SK-N-SH treated with all-trans-retinoic acid at 6 μM for 48 hours (cell line): ENCODE measurements at regions not wholly inside any gene's neighbourhood (a gene's known extent, or its start where the extent isn't known, plus 50 kb on each side); places are given as distances from the start of the nearest gene placed in this dataset.

ENCODE experiments used
- ATAC-seq: fragments of 200-7000 bp; cut with Tn5 transposase; 3 replicates; pipeline ENCODE4 v1.9.1; 2020; ENCODE audit warnings: mild to moderate bottlenecking, moderate library complexity
- ARNTL ChIP-seq: fragments of 450-650 bp; formaldehyde crosslinking; IDR thresholded peaks from 2 replicates; pipeline ENCODE4 v1.5.0; 2020; ENCODE audit warnings: low read depth, mild to moderate bottlenecking, moderate library complexity, borderline replicate concordance
- BACH2 ChIP-seq: fragments of 250-450 bp; sonication (Bioruptor Pico); IDR thresholded peaks from 2 replicates; pipeline ENCODE4 v1.9.0; 2021; ENCODE audit warnings: mild to moderate bottlenecking, borderline replicate concordance
- CSDC2 ChIP-seq: fragments of 250-450 bp; sonication (Bioruptor Pico); IDR thresholded peaks from 2 replicates; pipeline ENCODE4 v1.5.0; 2020; ENCODE audit warnings: mild to moderate bottlenecking, moderate library complexity
- CSRNP3 ChIP-seq: fragments of 250-450 bp; sonication (Bioruptor Pico); IDR thresholded peaks from 2 replicates; pipeline ENCODE4 v1.5.1; 2021; ENCODE audit warnings: mild to moderate bottlenecking, moderate library complexity
- ESRRG ChIP-seq: fragments of 250-450 bp; sonication (Bioruptor Pico); IDR thresholded peaks from 2 replicates; pipeline ENCODE4 v1.6.1; 2021; ENCODE audit warnings: mild to moderate bottlenecking
- GLIS3 ChIP-seq: fragments of 250-450 bp; sonication (Bioruptor Pico); IDR thresholded peaks from 2 replicates; pipeline ENCODE4 v1.5.0; 2020; ENCODE audit warnings: mild to moderate bottlenecking, moderate library complexity
- ISL1 ChIP-seq: fragments of 250-450 bp; sonication (Bioruptor Pico); IDR thresholded peaks from 2 replicates; pipeline ENCODE4 v2.1.2; 2022; ENCODE audit warnings: mild to moderate bottlenecking, moderate library complexity
- OSR1 ChIP-seq: fragments of 250-450 bp; sonication (Bioruptor Pico); IDR thresholded peaks from 2 replicates; pipeline ENCODE4 v1.8.0; 2022; ENCODE audit warnings: moderate library complexity, mild to moderate bottlenecking, inconsistent platforms
- PPARA ChIP-seq: fragments of 250-450 bp; sonication (Bioruptor Pico); IDR thresholded peaks from 2 replicates; pipeline ENCODE4 v1.5.0; 2020; ENCODE audit warnings: mild to moderate bottlenecking, borderline replicate concordance
- RARB ChIP-seq: fragments of 250-450 bp; sonication (Bioruptor Pico); IDR thresholded peaks from 2 replicates; pipeline ENCODE4 v1.8.0; 2021; ENCODE audit warnings: mild to moderate bottlenecking, moderate library complexity
- SNAI2 ChIP-seq: fragments of 250-450 bp; sonication (Bioruptor Pico); IDR thresholded peaks from 2 replicates; pipeline ENCODE4 v1.5.0; 2020; ENCODE audit warnings: mild to moderate bottlenecking, moderate library complexity
- TCF4 ChIP-seq: fragments of 250-450 bp; sonication (Bioruptor Pico); IDR thresholded peaks from 2 replicates; pipeline ENCODE4 v1.8.0; 2021; ENCODE audit warnings: mild to moderate bottlenecking, moderate library complexity, borderline replicate concordance
- TOX ChIP-seq: fragments of 250-450 bp; sonication (Bioruptor Pico); IDR thresholded peaks from 2 replicates; pipeline ENCODE4 v1.8.0; 2021; ENCODE audit warnings: mild to moderate bottlenecking, moderate library complexity, borderline replicate concordance
- ZC3H10 ChIP-seq: fragments of 250-450 bp; sonication (Bioruptor Pico); IDR thresholded peaks from 2 replicates; pipeline ENCODE4 v1.5.1; 2021; ENCODE audit warnings: mild to moderate bottlenecking, moderate library complexity
- ZFP3 ChIP-seq: fragments of 250-450 bp; sonication (Bioruptor Pico); IDR thresholded peaks from 2 replicates; pipeline ENCODE4 v1.5.0; 2020; ENCODE audit warnings: mild to moderate bottlenecking, moderate library complexity
- ZNF565 ChIP-seq: fragments of 450-650 bp; formaldehyde crosslinking; conservative IDR thresholded peaks from 2 replicates; pipeline ENCODE4 v1.5.0; 2020; ENCODE audit warnings: low read depth, mild to moderate bottlenecking, moderate library complexity
- ZNF70 ChIP-seq: fragments of 450-650 bp; formaldehyde crosslinking; IDR thresholded peaks from 2 replicates; pipeline ENCODE4 v1.5.0; 2020; ENCODE audit warnings: mild to moderate bottlenecking, moderate library complexity
- ZNF8 ChIP-seq: fragments of 450-650 bp; formaldehyde crosslinking; IDR thresholded peaks from 2 replicates; pipeline ENCODE4 v1.5.0; 2020; ENCODE audit warnings: mild to moderate bottlenecking, moderate library complexity
- TF ChIP-seq, protein P1 (sequence below): fragments of 250-450 bp; sonication (Bioruptor Pico); IDR thresholded peaks from 2 replicates; pipeline ENCODE4 v1.8.0; 2020; ENCODE audit warnings: mild to moderate bottlenecking, moderate library complexity, borderline replicate concordance
- TF ChIP-seq, protein P2 (sequence below): fragments of 250-450 bp; sonication (Bioruptor Pico); IDR thresholded peaks from 2 replicates; pipeline ENCODE4 v1.8.0; 2021; ENCODE audit warnings: low read depth, mild to moderate bottlenecking, moderate library complexity, borderline replicate concordance
- TF ChIP-seq, protein P3 (sequence below): fragments of 250-450 bp; sonication (Bioruptor Pico); IDR thresholded peaks from 2 replicates; pipeline ENCODE4 v1.5.0; 2020; ENCODE audit warnings: mild to moderate bottlenecking, moderate library complexity
- TF ChIP-seq, protein P4 (sequence below): fragments of 250-450 bp; sonication (Bioruptor Pico); IDR thresholded peaks from 2 replicates; pipeline ENCODE4 v1.5.1; 2020; ENCODE audit warnings: low read depth, mild to moderate bottlenecking, moderate library complexity

DNA sequence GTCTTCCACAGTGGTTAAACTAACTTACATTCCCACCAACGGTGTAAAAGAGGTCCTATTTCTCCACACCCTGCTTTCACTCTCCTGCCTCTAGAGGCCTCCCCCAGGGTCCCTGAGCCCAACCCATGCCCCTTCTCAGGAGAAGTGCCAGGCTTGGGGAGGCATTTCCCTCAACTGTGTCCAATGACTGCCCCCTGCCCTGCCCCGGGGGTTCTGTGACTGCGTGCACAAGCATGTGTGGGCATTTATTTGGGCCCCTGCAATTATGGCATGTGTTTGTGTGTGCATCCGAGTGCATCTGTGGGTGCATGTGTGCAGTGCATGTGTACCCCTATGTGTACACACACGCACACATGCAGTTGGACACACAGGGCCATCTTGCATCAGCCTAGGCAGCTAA, 57.3 kb downstream of the INHBB start:
- no peak for TF ChIP-seq BACH2 (CRISPR knock-in tag)
- no peak for TF ChIP-seq GLIS3
- TF ChIP-seq ZFP3: no peak
- TF ChIP-seq ZNF8 (CRISPR knock-in tag): no peak
- TF ChIP-seq RARB (CRISPR knock-in tag): no peak
- TF ChIP-seq ISL1 (CRISPR knock-in tag): no peak
- TF ChIP-seq OSR1 (CRISPR knock-in tag): no peak
- no peak for TF ChIP-seq PPARA (CRISPR knock-in tag)
- no peak for TF ChIP-seq SNAI2 (CRISPR knock-in tag)
- TF ChIP-seq, protein P1, sequence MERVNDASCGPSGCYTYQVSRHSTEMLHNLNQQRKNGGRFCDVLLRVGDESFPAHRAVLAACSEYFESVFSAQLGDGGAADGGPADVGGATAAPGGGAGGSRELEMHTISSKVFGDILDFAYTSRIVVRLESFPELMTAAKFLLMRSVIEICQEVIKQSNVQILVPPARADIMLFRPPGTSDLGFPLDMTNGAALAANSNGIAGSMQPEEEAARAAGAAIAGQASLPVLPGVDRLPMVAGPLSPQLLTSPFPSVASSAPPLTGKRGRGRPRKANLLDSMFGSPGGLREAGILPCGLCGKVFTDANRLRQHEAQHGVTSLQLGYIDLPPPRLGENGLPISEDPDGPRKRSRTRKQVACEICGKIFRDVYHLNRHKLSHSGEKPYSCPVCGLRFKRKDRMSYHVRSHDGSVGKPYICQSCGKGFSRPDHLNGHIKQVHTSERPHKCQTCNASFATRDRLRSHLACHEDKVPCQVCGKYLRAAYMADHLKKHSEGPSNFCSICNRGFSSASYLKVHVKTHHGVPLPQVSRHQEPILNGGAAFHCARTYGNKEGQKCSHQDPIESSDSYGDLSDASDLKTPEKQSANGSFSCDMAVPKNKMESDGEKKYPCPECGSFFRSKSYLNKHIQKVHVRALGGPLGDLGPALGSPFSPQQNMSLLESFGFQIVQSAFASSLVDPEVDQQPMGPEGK (CRISPR knock-in tag): no peak
- TF ChIP-seq ZNF565 (CRISPR knock-in tag): no peak
- no peak for TF ChIP-seq TCF4 (CRISPR knock-in tag)
- TF ChIP-seq ZNF70 (CRISPR knock-in tag): no peak
- no peak for TF ChIP-seq TOX (CRISPR knock-in tag)
- TF ChIP-seq ARNTL (CRISPR knock-in tag): no peak
- TF ChIP-seq, protein P2, sequence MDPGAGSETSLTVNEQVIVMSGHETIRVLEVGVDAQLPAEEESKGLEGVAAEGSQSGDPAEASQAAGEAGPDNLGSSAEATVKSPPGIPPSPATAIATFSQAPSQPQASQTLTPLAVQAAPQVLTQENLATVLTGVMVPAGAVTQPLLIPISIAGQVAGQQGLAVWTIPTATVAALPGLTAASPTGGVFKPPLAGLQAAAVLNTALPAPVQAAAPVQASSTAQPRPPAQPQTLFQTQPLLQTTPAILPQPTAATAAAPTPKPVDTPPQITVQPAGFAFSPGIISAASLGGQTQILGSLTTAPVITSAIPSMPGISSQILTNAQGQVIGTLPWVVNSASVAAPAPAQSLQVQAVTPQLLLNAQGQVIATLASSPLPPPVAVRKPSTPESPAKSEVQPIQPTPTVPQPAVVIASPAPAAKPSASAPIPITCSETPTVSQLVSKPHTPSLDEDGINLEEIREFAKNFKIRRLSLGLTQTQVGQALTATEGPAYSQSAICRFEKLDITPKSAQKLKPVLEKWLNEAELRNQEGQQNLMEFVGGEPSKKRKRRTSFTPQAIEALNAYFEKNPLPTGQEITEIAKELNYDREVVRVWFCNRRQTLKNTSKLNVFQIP (CRISPR knock-in tag): no peak
- no peak for TF ChIP-seq ZC3H10 (CRISPR knock-in tag)
- TF ChIP-seq, protein P3, sequence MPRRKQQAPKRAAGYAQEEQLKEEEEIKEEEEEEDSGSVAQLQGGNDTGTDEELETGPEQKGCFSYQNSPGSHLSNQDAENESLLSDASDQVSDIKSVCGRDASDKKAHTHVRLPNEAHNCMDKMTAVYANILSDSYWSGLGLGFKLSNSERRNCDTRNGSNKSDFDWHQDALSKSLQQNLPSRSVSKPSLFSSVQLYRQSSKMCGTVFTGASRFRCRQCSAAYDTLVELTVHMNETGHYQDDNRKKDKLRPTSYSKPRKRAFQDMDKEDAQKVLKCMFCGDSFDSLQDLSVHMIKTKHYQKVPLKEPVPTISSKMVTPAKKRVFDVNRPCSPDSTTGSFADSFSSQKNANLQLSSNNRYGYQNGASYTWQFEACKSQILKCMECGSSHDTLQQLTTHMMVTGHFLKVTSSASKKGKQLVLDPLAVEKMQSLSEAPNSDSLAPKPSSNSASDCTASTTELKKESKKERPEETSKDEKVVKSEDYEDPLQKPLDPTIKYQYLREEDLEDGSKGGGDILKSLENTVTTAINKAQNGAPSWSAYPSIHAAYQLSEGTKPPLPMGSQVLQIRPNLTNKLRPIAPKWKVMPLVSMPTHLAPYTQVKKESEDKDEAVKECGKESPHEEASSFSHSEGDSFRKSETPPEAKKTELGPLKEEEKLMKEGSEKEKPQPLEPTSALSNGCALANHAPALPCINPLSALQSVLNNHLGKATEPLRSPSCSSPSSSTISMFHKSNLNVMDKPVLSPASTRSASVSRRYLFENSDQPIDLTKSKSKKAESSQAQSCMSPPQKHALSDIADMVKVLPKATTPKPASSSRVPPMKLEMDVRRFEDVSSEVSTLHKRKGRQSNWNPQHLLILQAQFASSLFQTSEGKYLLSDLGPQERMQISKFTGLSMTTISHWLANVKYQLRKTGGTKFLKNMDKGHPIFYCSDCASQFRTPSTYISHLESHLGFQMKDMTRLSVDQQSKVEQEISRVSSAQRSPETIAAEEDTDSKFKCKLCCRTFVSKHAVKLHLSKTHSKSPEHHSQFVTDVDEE (CRISPR knock-in tag): no peak
- TF ChIP-seq ESRRG (CRISPR knock-in tag): no peak
- no peak for ATAC-seq

DNA sequence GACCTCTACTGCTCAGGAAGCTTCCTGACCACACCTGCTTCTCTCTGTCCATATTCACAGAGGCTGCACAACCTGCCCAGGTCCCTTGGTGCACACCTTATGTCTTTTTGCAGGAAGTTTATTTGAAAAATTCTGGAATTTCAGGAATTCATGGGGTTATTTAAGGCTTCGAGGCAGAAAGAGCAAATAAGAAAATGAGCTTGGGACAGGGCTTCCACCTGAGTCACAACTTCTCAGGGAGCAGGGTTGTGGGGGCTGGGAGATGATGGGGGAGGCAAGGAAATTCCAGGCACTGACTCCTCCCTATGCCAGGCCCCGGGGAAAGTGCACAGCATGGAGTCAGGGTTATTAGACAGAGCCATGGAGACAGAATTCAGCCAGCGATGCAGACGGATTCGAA, 57.7 kb downstream of the INHBB start:
- TF ChIP-seq GLIS3 (no peak), ARNTL (CRISPR knock-in tag) (no peak), ISL1 (CRISPR knock-in tag) (no peak), TCF4 (CRISPR knock-in tag) (no peak)
- TF ChIP-seq, all 23 proteins: peak for 0
- no peak for ATAC-seq

- ATAC-seq: no peak
- no peak for TF ChIP-seq BACH2 (CRISPR knock-in tag)
- no peak for TF ChIP-seq CSRNP3
- no peak for TF ChIP-seq SNAI2 (CRISPR knock-in tag)
- TF ChIP-seq CSDC2 (CRISPR knock-in tag): no peak
- no peak for TF ChIP-seq RARB (CRISPR knock-in tag)
- TF ChIP-seq ESRRG (CRISPR knock-in tag): no peak
- TF ChIP-seq ARNTL (CRISPR knock-in tag): no peak
- TF ChIP-seq TCF4 (CRISPR knock-in tag): no peak
- TF ChIP-seq, protein P3 (CRISPR knock-in tag): no peak
- TF ChIP-seq GLIS3: no peak
- TF ChIP-seq ZFP3: no peak
- TF ChIP-seq PPARA (CRISPR knock-in tag): no peak
- TF ChIP-seq ISL1 (CRISPR knock-in tag): no peak
- no peak for TF ChIP-seq ZC3H10 (CRISPR knock-in tag)
- TF ChIP-seq, protein P4, sequence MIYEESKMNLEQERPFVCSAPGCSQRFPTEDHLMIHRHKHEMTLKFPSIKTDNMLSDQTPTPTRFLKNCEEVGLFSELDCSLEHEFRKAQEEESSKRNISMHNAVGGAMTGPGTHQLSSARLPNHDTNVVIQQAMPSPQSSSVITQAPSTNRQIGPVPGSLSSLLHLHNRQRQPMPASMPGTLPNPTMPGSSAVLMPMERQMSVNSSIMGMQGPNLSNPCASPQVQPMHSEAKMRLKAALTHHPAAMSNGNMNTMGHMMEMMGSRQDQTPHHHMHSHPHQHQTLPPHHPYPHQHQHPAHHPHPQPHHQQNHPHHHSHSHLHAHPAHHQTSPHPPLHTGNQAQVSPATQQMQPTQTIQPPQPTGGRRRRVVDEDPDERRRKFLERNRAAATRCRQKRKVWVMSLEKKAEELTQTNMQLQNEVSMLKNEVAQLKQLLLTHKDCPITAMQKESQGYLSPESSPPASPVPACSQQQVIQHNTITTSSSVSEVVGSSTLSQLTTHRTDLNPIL (CRISPR knock-in tag): no peak
Observed at GRCh38 chr2:120404274-120404673, 58.3 kb downstream of the INHBB start.
